Right ventricle myocardium superior (tissue), 1 donor: ENCODE measurements at regions not wholly inside any gene's neighbourhood (a gene's known extent, or its start where the extent isn't known, plus 50 kb on each side); places are given as distances from the start of the nearest gene placed in this dataset.

Source experiments
- ATAC-seq: fragments of 200-7000 bp; cut with Tn5 transposase; one replicate; pipeline ENCODE4 v1.9.1; 2020; ENCODE audit warnings: mild to moderate bottlenecking; ENCODE audit not compliant: poor library complexity
- DNase-seq: peaks from one replicate; pipeline ENCODE4 v3.0.0-alpha.2; 2020
- intact Hi-C: fragments of 100-400 bp; cut with DNase I; formaldehyde crosslinking; loops from one replicate; pipeline ENCODE4 v1.11.2; 2022
- donor health status: DM: no; HTN: yes; CAD: no; lungs with severe emphysema.

DNA sequence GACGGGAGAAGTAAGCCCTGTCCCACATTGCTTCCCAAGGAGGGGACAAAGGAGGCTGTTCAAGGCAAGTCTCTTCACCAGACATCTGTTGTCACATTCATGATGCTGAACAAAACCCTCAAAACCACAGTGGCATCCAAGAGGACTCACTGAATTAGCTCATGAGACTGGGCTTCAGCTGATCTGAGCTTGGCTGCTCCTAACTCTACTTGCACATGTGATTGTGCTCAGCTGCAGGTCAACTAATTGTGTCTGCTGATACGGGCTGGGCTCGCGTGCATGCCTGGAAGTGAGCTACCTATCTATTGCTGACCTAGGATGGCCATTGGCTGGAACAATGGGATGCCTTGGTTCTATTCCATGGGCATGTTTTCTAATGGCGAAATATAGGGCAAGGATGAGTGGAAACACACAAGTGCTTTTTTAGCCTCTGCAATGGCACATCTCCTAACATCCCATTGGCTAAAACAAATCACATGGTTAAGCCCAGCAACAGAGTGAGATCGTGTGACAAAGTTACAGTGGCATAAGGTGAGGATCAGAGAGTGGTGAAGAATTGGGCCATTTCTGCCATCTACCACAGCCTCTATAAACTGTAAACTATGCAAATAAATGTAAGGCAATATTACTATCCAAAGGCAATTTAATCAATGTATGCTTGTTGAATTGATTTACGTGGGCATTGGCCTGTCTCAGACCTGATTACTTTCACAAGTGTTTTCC is 52.9 kb upstream of the CAPN13 start:
- no peak for DNase-seq
- peak; percentile 25 for ATAC-seq
- intact Hi-C loops, result loop anchor here (5.0 kb wide), 1 partner anchor 148 kb away; no protein-coding TSS in a partner anchor
